Neuronal stem cell (in vitro differentiated cells): ENCODE measurements at regions not wholly inside any gene's neighbourhood (a gene's known extent, or its start where the extent isn't known, plus 50 kb on each side); places are given as distances from the start of the nearest gene placed in this dataset.

Experiments
- DNase-seq: peaks from one replicate; pipeline ENCODE4 v3.0.0-alpha.2; 2013; ENCODE audit warnings: low spot score
- H2AFZ ChIP-seq: one replicate; pipeline ENCODE4 v1.6.1; 2013; ENCODE audit warnings: mild to moderate bottlenecking, low read length, inconsistent platforms
- H2AK5ac ChIP-seq: 2 replicates; pipeline ENCODE4 v1.6.1; 2013; ENCODE audit warnings: low read depth, mild to moderate bottlenecking, inconsistent platforms, low read length, moderate library complexity, mixed read lengths
- H2BK120ac ChIP-seq: 2 replicates; pipeline ENCODE4 v1.6.1; 2013; ENCODE audit warnings: low read depth, mild to moderate bottlenecking, inconsistent platforms, low read length, moderate library complexity, mixed read lengths
- H2BK12ac ChIP-seq: one replicate; pipeline ENCODE4 v1.6.1; 2013; ENCODE audit warnings: low read length, inconsistent platforms
- H2BK15ac ChIP-seq: 2 replicates; pipeline ENCODE4 v1.6.1; 2013; ENCODE audit warnings: mild to moderate bottlenecking, low read length, inconsistent platforms, mixed read lengths
- H2BK5ac ChIP-seq: one replicate; pipeline ENCODE4 v1.6.1; 2013; ENCODE audit warnings: inconsistent platforms, mild to moderate bottlenecking, low read length, moderate library complexity
- H3K14ac ChIP-seq: one replicate; pipeline ENCODE4 v1.6.1; 2013; ENCODE audit warnings: low read length, inconsistent platforms
- H3K18ac ChIP-seq: 2 replicates; pipeline ENCODE4 v1.6.1; 2013; ENCODE audit warnings: low read length, inconsistent platforms
- H3K23ac ChIP-seq: 2 replicates; pipeline ENCODE4 v1.6.1; 2013; ENCODE audit warnings: low read depth, mild to moderate bottlenecking, mixed read lengths, low read length, inconsistent platforms; ENCODE audit not compliant: poor library complexity
- H3K27ac ChIP-seq: replicated peaks from 3 replicates; pipeline ENCODE4 v1.5.1; 2013; ENCODE audit warnings: low read length, inconsistent platforms
- H3K27me3 ChIP-seq, 3 experiments: 2 replicates each; pipeline ENCODE4 v1.6.1; 2013; ENCODE audit warnings: low read length in 3 of 3, mild to moderate bottlenecking in 2 of 3, inconsistent platforms in 1 of 3, low read depth in 1 of 3, mixed read lengths in 1 of 3, moderate library complexity in 1 of 3; ENCODE audit not compliant: control insufficient read depth in 3 of 3, insufficient read depth in 3 of 3
- H3K36me3 ChIP-seq, 2 donors: replicated peaks in 1 of 2; 2 replicates each; pipeline ENCODE4 v1.6.1; 2013; ENCODE audit warnings: low read length in 2 of 2; ENCODE audit not compliant: control insufficient read depth in 2 of 2, insufficient read depth in 2 of 2
- H3K4ac ChIP-seq: 2 replicates; pipeline ENCODE4 v1.6.1; 2013; ENCODE audit warnings: inconsistent platforms, mild to moderate bottlenecking, low read length, moderate library complexity
- H3K4me1 ChIP-seq, 2 donors: 1 replicate in 1 of 2; 2 replicates in 1 of 2; pipeline ENCODE4 v1.6.1; 2013; ENCODE audit warnings: low read length in 2 of 2, low read depth in 1 of 2; ENCODE audit not compliant: control insufficient read depth in 2 of 2, insufficient read depth in 1 of 2
- H3K4me2 ChIP-seq: one replicate; pipeline ENCODE4 v1.6.1; 2013; ENCODE audit warnings: mild to moderate bottlenecking, low read length, inconsistent platforms; ENCODE audit not compliant: insufficient read depth, poor library complexity, severe bottlenecking
- H3K4me3 ChIP-seq, 2 donors: 2 replicates each; pipeline ENCODE4 v1.5.1; 2013; ENCODE audit warnings: low read length in 2 of 2, mild to moderate bottlenecking in 2 of 2, inconsistent platforms in 1 of 2, moderate library complexity in 1 of 2
- H3K79me1 ChIP-seq: one replicate; pipeline ENCODE4 v1.6.1; 2013; ENCODE audit warnings: low read depth, mild to moderate bottlenecking, inconsistent platforms, low read length, moderate library complexity
- H3K9ac ChIP-seq: one replicate; pipeline ENCODE4 v1.6.1; 2013; ENCODE audit warnings: mild to moderate bottlenecking, low read depth, low read length, inconsistent platforms; ENCODE audit not compliant: poor library complexity
- H3K9me3 ChIP-seq, 2 donors: replicated peaks in 1 of 2; 2 replicates each; pipeline versions ENCODE3 to v1.6.1; 2013; ENCODE audit warnings: low read length in 2 of 2, mild to moderate bottlenecking in 2 of 2, inconsistent platforms in 1 of 2, low read depth in 1 of 2, mixed read lengths in 1 of 2, moderate library complexity in 1 of 2; ENCODE audit not compliant: control insufficient read depth in 2 of 2, insufficient read depth in 1 of 2
- H4K8ac ChIP-seq: one replicate; pipeline ENCODE4 v1.6.1; 2013; ENCODE audit warnings: low read depth, mild to moderate bottlenecking, inconsistent platforms, low read length, moderate library complexity
- H4K91ac ChIP-seq: one replicate; pipeline ENCODE4 v1.6.1; 2013; ENCODE audit warnings: low read length, low read depth, mild to moderate bottlenecking, inconsistent platforms; ENCODE audit not compliant: poor library complexity
- WGBS, 2 donors: extraction: QIAGEN DNeasy Blood & Tissue Kit; methylation state at CpG; one replicate each; pipeline ENCODE4 v1.1.7; 2013; ENCODE audit warnings: missing lambda C conversion rate in 2 of 2, mixed read lengths in 1 of 2; ENCODE audit not compliant: insufficient read length in 2 of 2, insufficient replicate concordance in 1 of 2; ENCODE audit errors: extremely low coverage in 2 of 2; 5-methylcytosine and 5-hydroxymethylcytosine counted together

DNA sequence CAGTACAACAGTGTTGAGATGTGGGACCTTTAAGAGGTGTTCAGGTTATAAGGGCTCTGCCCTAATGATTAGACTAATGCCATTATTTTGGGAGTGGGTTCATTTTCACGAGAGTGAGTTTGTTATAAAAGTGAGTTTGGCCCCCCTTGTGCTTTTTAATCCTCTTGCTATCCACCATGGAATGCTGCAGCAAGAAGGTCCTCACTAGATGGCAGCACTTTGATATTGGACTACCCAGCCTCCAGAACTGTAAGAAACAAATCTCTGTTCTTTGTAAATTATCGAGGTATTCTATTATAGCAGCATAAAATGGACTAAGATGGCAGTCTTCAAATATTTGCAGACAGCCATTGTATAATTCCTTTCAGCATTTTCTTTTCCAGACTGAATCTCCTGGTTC, 212.4 kb downstream of the LRRC70 start:
- Histone ChIP-seq H2BK15ac (no peak overlapping the region), H3K4ac (no peak overlapping the region), H3K9ac (no peak overlapping the region), H2BK120ac (no peak overlapping the region), H4K8ac (no peak overlapping the region), H2BK12ac (no peak overlapping the region), H3K23ac (no peak overlapping the region), H3K14ac (no peak overlapping the region), H3K4me1 (peaks cover 0 to 2% of the 10 kb centered on the region in 2 donors), H3K36me3 (no peaks in the 10 kb centered on the region), H3K4me2 (no peak overlapping the region), H2BK5ac (no peak overlapping the region), H2AFZ (no peak overlapping the region), H3K9me3 (peaks cover 0 to 2% of the 10 kb centered on the region in 2 donors), H3K27ac (no peak overlapping the region), H2AK5ac (no peak overlapping the region), H3K18ac (no peak overlapping the region), H3K4me3 (no peak overlapping the region), H4K91ac (no peak overlapping the region), H3K79me1 (no peaks in the 10 kb centered on the region), H3K27me3 (no peaks in the 10 kb centered on the region)
- no CpG with 5 or more reads among the region's 2 CpGs for WGBS, 2 donors
- DNase-seq = no peak

DNA sequence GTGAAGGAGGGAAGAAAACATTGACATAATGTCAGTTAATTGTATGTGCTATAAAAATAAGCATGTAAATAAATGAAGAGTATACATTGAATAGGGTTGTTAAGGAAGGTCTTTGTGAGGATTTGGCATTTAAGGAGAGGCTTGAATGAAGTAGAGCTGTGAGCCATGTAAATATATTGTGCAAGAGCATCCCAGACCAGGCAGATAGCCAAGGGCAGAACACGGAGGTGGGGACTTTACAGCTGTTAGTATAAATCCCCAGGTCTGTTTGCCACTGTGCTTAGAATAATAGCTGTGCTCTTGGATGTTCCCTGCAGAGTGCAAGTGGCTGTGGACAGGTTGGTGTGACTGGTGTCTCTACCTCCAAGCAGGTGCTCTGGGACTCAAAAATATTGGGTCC, 211.7 kb downstream of the LRRC70 start:
- Histone ChIP-seq H2BK15ac (no peak overlapping the region), H2BK120ac (no peak overlapping the region), H3K14ac (no peak overlapping the region), H4K8ac (no peak overlapping the region), H3K27me3 (no peaks in the 10 kb centered on the region), H3K36me3 (no peaks in the 10 kb centered on the region), H3K79me1 (no peaks in the 10 kb centered on the region), H3K4me3 (no peak overlapping the region), H3K9me3 (peaks cover 0 to 2% of the 10 kb centered on the region in 2 donors), H3K18ac (no peak overlapping the region), H3K27ac (no peak overlapping the region), H2BK5ac (no peak overlapping the region), H3K23ac (no peak overlapping the region), H3K9ac (no peak overlapping the region), H2AFZ (no peak overlapping the region), H3K4me2 (no peak overlapping the region), H2AK5ac (no peak overlapping the region), H3K4ac (no peak overlapping the region), H4K91ac (no peak overlapping the region), H2BK12ac (no peak overlapping the region), H3K4me1 (peaks cover 0 to 2% of the 10 kb centered on the region in 2 donors)
- no CpG with 5 or more reads among the region's 1 CpG for WGBS, 2 donors
- no peak for DNase-seq

DNA sequence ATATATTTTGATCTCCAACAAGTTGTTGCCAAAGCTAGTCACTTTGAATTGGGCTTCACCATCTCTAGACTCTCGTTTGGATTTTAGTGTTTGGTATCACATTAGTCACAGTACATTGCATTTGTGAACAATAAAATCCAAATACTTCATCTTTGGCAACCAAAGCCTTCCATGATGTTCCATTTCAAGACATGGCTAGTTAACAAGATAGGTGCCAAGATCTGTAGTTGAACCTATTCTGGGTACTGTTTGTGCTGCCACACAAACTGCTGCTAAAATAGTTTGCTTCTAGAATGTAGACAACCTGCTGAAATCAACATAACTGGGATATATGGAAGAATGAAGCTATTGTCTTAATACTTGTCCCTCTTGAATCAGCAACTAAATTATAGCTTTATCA, 207.5 kb downstream of the LRRC70 start:
- H3K4me3 ChIP-seq = no peak overlapping the region
- peaks cover 0 to 2% of the 10 kb centered on the region in 2 donors for H3K9me3 ChIP-seq
- no peak overlapping the region for H3K9ac ChIP-seq
- no peak overlapping the region for H4K91ac ChIP-seq
- peaks cover 0 to 2% of the 10 kb centered on the region in 2 donors for H3K4me1 ChIP-seq
- no peak overlapping the region for H4K8ac ChIP-seq
- H3K4ac ChIP-seq = no peak overlapping the region
- no peak overlapping the region for H2AFZ ChIP-seq
- H3K27ac ChIP-seq = no peak overlapping the region
- no peaks in the 10 kb centered on the region for H3K27me3 ChIP-seq
- H3K36me3 ChIP-seq = no peaks in the 10 kb centered on the region
- H2BK120ac ChIP-seq = no peak overlapping the region
- H2BK15ac ChIP-seq = no peak overlapping the region
- no peak overlapping the region for H2BK12ac ChIP-seq
- H2AK5ac ChIP-seq = no peak overlapping the region
- H3K23ac ChIP-seq = no peak overlapping the region
- H3K4me2 ChIP-seq = no peak overlapping the region
- H3K79me1 ChIP-seq = no peaks in the 10 kb centered on the region
- H3K14ac ChIP-seq = no peak overlapping the region
- no peak overlapping the region for H2BK5ac ChIP-seq
- no CpG with 5 or more reads among the region's 1 CpG for WGBS, 2 donors
- no peak overlapping the region for H3K18ac ChIP-seq
- DNase-seq = no peak

DNA sequence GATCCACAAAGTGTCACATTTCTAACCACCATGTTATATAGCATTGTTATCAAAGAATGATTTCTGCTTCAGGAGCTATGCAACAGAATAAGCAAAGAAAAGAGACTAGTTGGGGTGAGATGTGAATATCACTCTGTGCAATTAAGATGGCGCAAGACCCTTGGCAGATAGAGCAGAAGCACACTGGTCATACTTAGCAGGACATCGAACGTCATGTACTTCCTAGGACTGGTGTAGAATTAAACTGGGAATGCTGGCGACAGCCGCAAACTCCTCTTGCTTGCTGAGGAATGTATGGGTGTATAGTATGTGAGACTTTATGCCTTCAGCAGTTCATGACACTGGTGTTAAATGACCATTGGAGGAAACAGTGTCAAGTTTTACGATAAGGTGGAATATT, 207.0 kb downstream of the LRRC70 start:
- Histone ChIP-seq H2BK120ac (no peak overlapping the region), H3K9me3 (peaks cover 0 to 4% of the 10 kb centered on the region in 2 donors), H2BK5ac (no peak overlapping the region), H3K4ac (no peak overlapping the region), H3K79me1 (no peaks in the 10 kb centered on the region), H3K23ac (no peak overlapping the region), H3K14ac (no peak overlapping the region), H3K27me3 (no peaks in the 10 kb centered on the region), H3K4me2 (no peak overlapping the region), H4K8ac (no peak overlapping the region), H3K4me1 (peaks cover 0 to 2% of the 10 kb centered on the region in 2 donors), H2AFZ (no peak overlapping the region), H2BK12ac (no peak overlapping the region), H2BK15ac (no peak overlapping the region), H3K36me3 (no peaks in the 10 kb centered on the region), H3K4me3 (no peak overlapping the region), H3K18ac (no peak overlapping the region), H2AK5ac (no peak overlapping the region), H3K27ac (no peak overlapping the region), H3K9ac (no peak overlapping the region), H4K91ac (no peak overlapping the region)
- no CpG with 5 or more reads among the region's 6 CpGs for WGBS, 2 donors
- DNase-seq = no peak
